ENCODE measurements at regions not wholly inside any gene's neighbourhood (a gene's known extent, or its start where the extent isn't known, plus 50 kb on each side); places are given as distances from the start of the nearest gene placed in this dataset.
"Not testable (repeated sequence)": the region's sequence is repeated elsewhere in the genome, so short reads cannot be mapped to it uniquely, and the experiment has no call there.

DNA sequence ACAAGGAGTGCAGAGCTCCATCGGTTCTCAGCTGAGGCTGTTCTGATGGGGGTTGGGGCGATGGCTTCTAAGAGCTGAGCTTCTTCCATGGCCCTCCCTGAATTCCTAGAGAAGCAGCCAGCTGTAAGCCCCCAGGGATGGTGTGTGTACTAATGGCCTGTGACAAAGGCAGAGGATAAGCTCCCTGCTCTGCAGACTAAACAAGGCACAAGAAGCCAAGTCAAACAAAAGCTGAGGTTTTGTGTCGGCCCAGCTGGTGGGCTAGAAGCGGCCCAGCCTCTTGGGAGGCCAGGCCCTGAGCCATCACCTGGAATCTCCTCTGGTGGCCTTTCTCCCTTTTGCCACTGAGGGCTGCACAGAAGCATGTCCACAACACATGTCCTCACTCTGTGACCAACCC is 75.0 kb upstream of the XPA start:
- no peak for DNase-seq (ENCODE audit: extremely low read depth, low read depth)

DNA sequence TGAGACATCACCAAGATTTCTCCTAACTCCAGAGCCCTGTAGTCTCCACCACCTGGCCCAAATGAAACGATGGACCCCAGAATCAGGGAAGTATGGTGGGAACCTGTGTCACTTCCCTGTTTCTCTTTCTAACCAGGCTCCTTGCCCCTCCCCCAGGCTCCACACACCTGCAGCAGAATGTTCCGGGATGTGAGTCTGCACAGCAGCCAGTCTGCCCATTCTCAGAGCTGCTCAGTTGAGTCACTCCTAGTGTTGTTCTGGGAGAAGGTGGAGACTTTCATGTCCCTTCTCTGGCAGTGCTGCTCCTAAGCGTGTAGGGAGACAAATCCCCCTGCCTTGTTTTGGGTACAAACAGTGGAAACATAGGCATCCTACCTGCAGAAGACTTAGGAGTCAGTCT is 76.0 kb upstream of the XPA start:
- DNase-seq (ENCODE audit: extremely low read depth, low read depth) = no peak

DNA sequence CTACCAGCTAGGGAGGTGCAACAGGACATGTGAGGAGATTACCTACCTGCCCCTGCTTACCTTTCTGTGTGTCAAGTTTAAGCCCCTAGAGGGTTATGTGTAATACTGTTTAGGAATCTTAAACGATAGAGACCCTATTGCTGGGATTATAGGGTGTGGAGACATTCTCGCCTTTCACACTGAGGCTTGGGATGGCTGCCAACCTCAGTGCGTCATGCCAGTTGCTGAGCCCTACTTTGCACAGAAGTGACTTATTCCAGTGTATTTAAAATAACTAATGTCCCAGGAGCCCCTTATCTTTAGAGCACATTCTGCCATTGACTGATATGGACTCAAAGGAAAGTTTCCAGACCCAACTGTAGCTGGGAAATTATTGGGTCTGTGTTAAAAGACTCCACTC is 76.6 kb upstream of the XPA start:
- no peak for DNase-seq (ENCODE audit: extremely low read depth, low read depth)

DNA sequence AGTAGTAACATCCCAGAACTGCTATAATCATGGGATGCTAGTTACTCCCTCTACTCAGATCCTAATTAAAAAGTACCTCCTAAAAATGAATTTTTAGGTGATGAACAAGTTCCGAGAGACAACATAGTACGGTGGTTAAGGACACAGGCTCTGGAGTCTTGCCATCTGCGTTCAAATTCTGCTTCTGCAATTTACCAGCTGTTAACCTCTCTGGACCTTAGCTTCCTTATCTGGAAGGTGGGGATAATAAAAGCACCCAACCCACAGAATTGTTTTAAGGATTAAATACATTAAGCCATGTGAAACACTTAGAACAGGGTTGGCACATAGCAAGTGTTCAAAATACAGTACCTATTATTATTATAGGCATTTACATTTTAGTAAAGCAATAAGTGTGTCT is 77.5 kb upstream of the XPA start:
- no peak for DNase-seq (ENCODE audit: extremely low read depth, low read depth)

DNA sequence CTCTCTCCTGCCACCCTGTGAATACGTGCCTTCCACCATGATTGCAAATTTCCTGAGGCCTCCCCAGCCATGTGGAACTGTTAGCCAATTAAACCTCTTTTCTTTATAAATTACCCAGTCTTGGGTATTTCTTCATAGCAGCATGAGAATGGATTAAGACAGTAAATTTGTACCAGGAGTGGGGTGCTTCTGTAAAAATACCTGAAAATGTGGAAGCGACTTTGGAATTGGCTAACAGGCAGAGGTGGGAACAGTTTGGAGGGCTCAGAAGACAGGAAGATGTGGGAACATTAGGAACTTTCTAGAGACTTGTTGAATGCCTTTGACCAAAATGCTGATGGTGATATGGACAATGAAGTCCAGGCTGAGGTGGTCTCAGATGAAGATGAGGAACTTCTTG is 74.3 kb upstream of the FOXE1 start:
- DNase-seq (ENCODE audit: extremely low read depth, low read depth) = not testable (repeated sequence)

DNA sequence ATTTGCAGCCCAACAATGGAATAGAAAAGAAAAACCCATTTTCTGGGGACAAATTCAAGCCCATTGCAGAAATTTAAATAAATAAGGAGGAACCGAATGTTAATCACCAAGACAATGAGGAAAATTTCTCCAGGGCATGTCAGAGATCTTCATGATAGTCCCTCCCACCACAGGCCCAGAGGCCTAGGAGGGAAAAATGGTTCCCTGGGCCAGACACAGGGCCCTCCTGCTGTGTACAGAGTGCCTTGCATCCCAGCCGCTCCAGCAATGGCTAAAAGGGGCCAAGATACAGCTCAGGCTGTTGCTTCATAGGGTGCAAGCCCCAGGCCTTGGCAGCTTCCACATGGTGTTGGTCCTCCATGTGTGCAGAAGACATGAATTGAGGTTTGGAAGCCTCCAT is 73.4 kb upstream of the FOXE1 start:
- DNase-seq (ENCODE audit: extremely low read depth, low read depth) = no peak

DNA sequence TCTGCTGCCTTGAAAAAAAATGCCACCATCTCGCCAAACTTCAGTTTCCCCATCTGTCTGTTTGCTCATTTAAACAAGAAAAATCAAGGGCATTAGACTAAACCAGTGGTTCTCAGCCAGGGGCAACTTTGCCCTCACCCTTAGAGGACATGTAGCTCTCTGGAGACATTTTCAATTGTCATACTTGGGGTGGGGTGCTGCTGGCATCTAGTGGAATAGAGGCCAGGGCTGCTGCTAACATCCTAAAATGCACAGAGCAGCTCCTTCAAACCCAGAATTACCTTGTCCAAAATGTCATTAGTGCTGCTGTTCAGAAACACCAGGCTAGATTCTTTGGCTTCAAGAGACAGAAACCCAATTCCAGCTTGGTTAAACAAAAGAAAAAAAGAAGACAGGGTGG is 71.1 kb upstream of the FOXE1 start:
- no peak for DNase-seq (ENCODE audit: extremely low read depth, low read depth)

DNA sequence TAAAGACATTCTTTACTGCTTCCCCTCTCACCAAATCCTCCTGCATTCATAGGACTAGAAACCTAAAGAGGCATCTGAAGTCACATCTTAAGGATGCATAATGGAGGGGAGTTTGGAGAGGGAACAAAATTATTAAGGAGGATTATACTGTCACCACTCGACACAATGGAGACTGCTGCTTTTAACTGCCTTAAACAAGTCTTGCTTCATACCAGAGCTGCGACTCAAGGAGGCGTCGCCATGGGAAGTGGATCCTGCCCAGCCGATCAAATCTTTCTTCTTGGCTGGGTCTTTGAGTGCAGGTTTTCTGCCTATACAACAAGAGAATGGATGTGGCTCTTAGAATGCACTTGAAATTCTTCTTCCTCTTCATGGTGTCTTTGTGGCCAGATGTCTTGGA is 66.7 kb upstream of the FOXE1 start:
- no peak for DNase-seq (ENCODE audit: extremely low read depth, low read depth)

DNA sequence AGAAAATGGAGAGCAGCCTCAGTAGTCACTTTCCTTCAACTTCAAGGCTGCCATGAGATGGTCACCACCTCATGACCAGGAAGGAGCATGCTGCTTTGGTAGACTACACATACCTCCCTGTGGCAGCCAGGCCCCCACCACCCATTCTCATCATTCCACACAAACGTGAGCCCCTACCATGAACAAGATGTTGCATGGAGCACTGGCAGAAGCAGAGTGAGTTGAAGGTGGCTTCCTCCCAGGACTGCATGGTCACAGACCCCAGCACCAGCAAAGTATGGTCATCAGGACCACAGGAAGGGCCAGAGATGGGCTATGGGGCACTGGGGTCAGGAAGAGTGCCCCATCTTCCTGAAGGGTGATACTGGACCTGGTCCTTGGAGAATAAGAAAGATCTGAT is 65.5 kb upstream of the FOXE1 start:
- DNase-seq (ENCODE audit: extremely low read depth, low read depth) = no peak

DNA sequence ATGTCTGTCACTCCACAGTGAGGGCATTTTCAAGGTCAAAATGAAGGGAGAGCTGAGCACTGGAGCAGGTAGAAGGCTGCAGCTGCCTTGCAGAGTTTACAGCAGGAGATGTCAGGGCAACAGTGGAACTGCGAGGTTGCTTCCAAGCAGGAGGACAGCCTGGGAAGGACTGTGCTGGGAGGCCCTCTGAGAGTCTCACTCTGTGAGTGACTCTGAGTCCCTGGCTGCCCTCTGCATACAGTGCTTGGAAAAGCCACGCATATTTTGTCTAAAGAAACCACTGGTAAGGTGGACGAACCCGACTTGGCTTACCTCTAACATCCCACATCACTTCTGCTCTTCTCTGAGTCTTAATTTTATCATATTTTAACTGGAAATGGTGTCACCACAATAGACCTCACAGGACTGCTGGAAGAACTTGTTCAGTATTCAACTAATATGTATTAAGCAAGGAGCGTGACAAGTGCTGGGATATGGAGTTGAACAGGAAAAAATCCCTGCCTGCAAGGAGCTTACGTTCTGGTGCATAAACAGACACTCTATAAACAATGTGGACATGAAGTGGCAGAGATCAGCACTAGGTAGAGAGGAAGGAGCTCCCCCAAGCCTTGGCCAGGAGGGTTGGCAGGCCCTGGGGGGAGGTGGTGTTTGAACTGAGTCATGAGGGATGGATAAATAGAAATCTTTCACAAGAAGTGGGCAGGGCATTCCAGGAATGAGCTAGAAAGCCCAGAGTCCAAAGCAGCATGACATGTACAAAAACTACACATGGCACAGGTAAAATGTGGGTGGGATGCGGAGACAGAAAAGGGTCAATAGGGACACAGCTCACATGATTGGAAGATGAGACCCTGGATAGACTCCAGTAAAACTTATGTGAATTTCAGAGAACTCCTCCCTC is 64.0 kb upstream of the FOXE1 start:
- DNase-seq (ENCODE audit: extremely low read depth, low read depth) = no peak

DNA sequence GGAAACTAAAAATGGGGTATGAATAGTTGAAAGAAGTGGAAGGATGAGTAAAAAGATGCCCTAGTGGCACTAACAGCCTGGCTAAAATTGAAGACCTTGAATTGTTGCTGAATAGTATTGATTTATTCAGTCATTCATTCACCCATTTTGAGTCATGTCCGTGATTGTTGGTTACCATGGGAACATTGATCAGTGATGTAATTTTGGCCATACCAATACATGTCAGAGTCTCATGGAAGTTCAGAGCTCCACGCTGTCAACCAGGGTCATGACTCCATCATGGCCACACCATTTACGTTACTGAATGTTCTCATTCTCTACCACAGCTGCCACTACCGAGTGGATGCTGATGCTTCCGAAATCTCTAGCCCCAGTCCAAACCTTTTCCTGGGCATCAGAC is 62.5 kb upstream of the FOXE1 start:
- no peak for DNase-seq (ENCODE audit: extremely low read depth, low read depth)

DNA sequence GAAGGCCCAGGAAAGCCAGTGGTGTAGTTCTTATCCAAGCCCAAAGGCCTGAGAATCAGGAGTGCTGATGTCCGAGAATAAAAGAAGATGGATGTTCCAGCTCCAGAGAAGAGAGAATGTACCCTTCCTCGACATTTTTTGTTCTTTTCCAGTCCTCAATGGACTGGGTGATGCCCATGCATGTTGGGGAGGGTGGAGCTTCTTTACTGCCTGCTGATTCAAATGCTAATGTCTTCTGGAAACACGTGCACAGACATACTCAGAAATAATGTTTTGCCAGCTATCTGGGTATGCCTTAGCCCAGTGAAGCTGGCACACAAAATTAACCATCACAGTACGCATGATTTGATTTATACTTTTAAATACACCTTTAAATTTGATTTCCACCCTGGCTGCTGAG is 61.5 kb upstream of the FOXE1 start:
- no peak for DNase-seq (ENCODE audit: extremely low read depth, low read depth)

DNA sequence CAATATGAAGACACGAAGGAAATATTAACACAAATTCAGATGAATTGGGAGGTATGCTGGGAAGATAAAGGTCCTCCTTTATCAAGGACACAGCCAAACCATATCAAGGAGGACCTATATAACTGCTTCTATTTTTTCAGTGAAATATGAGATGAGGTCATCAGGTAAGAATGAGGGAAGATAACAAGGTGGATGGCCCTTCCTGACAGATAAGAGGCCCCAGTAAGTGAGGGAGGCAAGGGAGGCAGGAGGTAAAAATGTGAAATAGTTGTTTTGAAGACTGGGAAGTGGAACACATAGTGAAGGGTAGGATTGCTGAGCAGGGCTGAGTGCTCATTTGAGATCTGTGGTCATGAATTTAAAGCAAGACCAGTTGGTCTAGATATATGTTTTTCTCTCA is 60.0 kb upstream of the FOXE1 start:
- DNase-seq (ENCODE audit: extremely low read depth, low read depth) = no peak

DNA sequence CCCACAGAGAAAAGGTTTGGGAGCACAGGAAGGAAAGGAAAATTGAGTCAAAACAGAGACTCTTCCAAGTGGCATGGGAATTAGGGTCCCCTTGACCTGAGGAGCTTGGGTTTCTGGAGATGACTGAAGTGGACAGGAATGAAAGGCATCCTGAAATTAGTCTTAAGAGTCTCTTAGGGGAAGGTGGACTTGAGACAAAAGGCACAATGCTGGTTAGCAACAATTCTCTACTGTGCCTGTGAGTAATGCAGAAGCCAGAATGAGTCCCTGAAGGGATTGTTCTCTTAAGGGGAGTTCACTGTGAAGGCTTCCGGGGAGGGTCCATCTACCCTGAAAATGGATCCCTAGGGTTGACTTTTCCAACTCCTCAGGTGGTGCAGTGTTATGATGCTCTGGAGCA is 58.4 kb upstream of the FOXE1 start:
- no peak for DNase-seq (ENCODE audit: extremely low read depth, low read depth)

DNA sequence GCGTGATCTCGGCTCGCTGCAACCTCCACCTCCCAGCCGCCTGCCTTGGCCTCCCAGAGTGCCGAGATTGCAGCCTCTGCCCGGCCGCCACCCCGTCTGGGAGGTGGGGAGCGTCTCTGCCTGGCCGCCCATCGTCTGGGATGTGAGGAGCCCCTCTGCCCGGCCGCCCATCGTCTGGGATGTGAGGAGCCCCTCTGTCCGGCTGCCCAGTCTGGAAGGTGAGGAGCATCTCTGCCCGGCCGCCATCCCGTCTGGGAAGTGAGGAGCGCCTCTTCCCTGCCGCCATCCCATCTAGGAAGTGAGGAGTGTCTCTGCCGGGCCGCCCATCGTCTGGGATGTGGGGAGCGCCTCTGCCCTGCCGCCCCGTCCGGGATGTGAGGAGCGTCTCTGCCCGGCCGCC is 56.9 kb upstream of the FOXE1 start:
- not testable (repeated sequence) for DNase-seq (ENCODE audit: extremely low read depth, low read depth)

DNA sequence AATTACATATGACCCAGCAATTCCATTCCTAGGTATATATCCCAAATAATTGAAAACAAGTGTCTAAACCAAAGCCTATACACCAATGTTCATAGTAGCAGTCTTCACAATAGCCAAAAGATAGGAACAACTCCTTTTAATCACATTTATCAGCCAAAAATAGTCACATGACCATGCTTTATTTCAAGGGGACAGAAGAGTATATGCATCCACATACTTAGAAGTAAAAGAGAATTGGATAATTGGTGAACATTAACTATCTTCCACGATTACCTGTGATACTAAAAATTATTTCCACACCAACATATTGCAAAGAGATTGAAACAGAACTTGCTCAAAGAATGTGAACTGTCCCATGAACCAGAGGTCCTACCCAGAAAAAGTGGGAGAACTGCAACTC is 51.8 kb upstream of the FOXE1 start:
- DNase-seq (ENCODE audit: extremely low read depth, low read depth) = no peak

DNA sequence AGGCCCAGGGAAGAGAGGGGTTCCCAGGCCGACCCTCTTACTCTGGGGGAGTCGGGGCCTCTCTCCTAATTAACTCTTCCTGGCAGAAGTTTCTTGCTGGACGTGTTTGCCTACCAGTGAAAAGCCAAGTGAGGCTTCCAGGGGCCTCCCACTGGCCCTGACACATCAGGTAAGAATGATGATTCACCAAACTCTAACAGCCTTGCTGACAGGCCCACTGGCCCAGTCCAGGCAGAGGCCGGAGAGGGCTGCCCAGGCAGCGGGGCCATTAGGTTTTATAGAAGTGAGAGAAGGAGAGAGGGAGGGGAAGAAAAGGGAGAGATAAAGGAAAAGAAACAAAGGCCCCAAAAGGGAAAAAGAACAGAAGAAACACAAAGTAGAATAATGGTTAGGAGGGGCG is 50.8 kb upstream of the FOXE1 start:
- no peak for DNase-seq (ENCODE audit: extremely low read depth, low read depth)

DNA sequence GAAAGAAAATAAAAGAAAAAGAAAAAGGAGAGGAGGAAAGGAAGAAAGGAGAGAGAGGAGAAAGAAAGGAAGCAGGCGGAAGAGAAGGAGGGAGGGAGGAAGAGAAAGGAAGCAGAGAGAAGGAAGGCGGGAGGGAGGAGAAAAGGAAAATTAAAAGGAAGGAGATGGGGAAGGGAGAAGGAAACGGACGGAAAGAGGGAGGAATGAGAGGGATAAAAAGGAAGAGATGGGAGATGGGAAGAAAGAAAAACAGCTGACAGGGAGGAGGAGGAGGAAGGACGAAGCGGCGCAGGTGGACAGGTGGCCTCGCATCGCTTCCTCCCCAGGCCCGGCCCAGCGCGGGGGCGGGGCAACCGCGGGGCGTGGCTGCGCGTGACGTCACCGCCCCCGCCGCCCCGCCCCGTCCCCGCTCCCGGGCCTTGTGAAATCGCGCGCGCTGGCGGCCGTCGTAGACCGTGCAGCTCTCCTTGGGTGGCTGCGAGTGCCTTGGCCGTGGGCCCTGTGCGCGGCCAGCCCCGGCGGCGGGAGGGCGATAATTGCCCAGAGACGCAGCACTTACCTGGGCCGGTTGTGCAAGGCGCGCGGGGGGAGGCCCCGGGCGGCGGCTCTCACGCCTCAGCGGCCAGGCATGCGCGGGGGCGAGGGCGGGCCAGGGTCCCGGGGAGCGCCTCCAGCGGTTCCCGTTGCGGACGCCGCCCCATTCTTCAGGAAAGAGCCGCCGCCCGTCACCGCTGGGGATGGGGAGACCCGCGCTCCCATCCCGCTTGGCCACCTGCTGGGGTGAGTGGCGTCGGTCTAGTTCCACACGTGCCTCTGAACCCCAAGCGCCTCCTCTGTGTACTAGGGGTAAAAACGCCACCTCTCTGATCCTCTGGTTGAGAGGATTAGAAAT is 49.6 kb upstream of the FOXE1 start:
- peak; percentile 51 for DNase-seq (ENCODE audit: extremely low read depth, low read depth)
